ENCODE measurements at regions not wholly inside any gene's neighbourhood (a gene's known extent, or its start where the extent isn't known, plus 50 kb on each side); places are given as distances from the start of the nearest gene placed in this dataset.

GRCh38 chr6:30411515-30412207, 66.7 kb downstream of the RPP21 start:
- POLR2A ChIA-PET = no interaction called here
- Histone ChIP-seq H3K9me3 (peaks cover 5% of the 10 kb centered on the region; the same call in 1 of the 3 replicates), H3K4me1 (no peaks in the 10 kb centered on the region), H3K4me2 (peak overlapping the region; percentile 52; the same call in 2 of the 3 replicates), H3K4me3 (no peak overlapping the region), H3K27ac (no peak overlapping the region)
- ATAC-seq (peak; percentile 74 to 84; a peak in 3 of 6 replicates), DNase-seq (ENCODE audit: low read depth in 1 of 2, low spot score in 1 of 2) (peak in 1 of 2 experiments; percentile 51), FAIRE-seq (no peak)
- CTCF ChIA-PET = interaction anchor here (0.7 to 1.7 kb wide), 5 partner anchors 13 to 174 kb away, joined by 3 to 7 read pairs (median 4); no protein-coding TSS in a partner anchor
- 21% methylated on average over 16 of the region's 17 CpGs for WGBS (ENCODE audit: missing lambda C conversion rate)
- no peak for TF ChIP-seq MAFK (IDR thresholded peaks at IDR 0.05; ENCODE audit: partially characterized antibody)
- no peak for TF ChIP-seq TFCP2L1 (CRISPR knock-in tag; IDR thresholded peaks at IDR 0.05)
- TF ChIP-seq RARB (CRISPR knock-in tag; IDR thresholded peaks at IDR 0.05) = no peak
- TF ChIP-seq RAD21 (conservative IDR thresholded peaks at IDR 0.05 in 1 of 2, IDR thresholded peaks at IDR 0.05 in 1 of 2) = peak in 1 of 2 experiments; percentile 36; a peak in 1 of 5 replicates
- no peak for TF ChIP-seq KDM5A (IDR thresholded peaks at IDR 0.05)
- no peak for TF ChIP-seq MYC (IDR thresholded peaks at IDR 0.05; ENCODE audit: borderline replicate concordance, low read length)
- peak; percentile 55 for TF ChIP-seq CTCF (IDR thresholded peaks at IDR 0.05)

- DNase-seq (ENCODE audit: low read depth in 1 of 2, low spot score in 1 of 2) (no peak), FAIRE-seq (no peak), ATAC-seq (no peak)
- ChIA-PET CTCF (no interaction called here), POLR2A (no interaction called here)
- no peaks in the 10 kb centered on the region for H3K9me3 ChIP-seq
- H3K27ac ChIP-seq = no peak overlapping the region
- WGBS (ENCODE audit: missing lambda C conversion rate) = 54% methylated on average over 7 of the region's 13 CpGs
- H3K4me3 ChIP-seq = no peak overlapping the region
- TF ChIP-seq REST (IDR thresholded peaks at IDR 0.05) = no peak
- TF ChIP-seq CHD2 (IDR thresholded peaks at IDR 0.05; ENCODE audit: low read length, partially characterized antibody) = no peak
- H3K4me2 ChIP-seq = no peak overlapping the region
- no peaks in the 10 kb centered on the region for H3K4me1 ChIP-seq
These were observed 70.9 kb upstream of the HLA-E start for GRCh38 chr6:30418448-30418847.

- Histone ChIP-seq H3K9me3 (0 out of 3 replicates have a peak, but pooled peaks cover 2% of the 10 kb centered on the region), H3K4me3 (no peak overlapping the region), H3K4me2 (no peak overlapping the region), H3K27ac (no peak overlapping the region), H3K4me1 (no peaks in the 10 kb centered on the region)
- ChIA-PET POLR2A (no interaction called here), CTCF (interaction anchor here (2.4 kb wide), 1 partner anchor 13 kb away, joined by 7 read pairs; no protein-coding TSS in a partner anchor)
- no peak for DNase-seq (ENCODE audit: low read depth in 1 of 2, low spot score in 1 of 2)
- TF ChIP-seq NR3C1 (IDR thresholded peaks at IDR 0.05) (no peak), EHF (CRISPR knock-in tag; IDR thresholded peaks at IDR 0.05) (no peak), FOSB (CRISPR knock-in tag; IDR thresholded peaks at IDR 0.05) (no peak), GATA3 (IDR thresholded peaks at IDR 0.05; ENCODE audit: borderline replicate concordance) (no peak), RNF2 (IDR thresholded peaks at IDR 0.05; ENCODE audit: borderline replicate concordance, low read depth) (no peak), NPAS2 (CRISPR knock-in tag; IDR thresholded peaks at IDR 0.05; ENCODE audit: borderline replicate concordance) (no peak), BHLHE40 (IDR thresholded peaks at IDR 0.05; ENCODE audit: low read depth, low read length) (no peak), EHMT2 (IDR thresholded peaks at IDR 0.05; ENCODE audit: low read depth) (no peak), PBX3 (IDR thresholded peaks at IDR 0.05) (no peak), CHD2 (IDR thresholded peaks at IDR 0.05; ENCODE audit: low read length, partially characterized antibody) (no peak), JUN (IDR thresholded peaks at IDR 0.05) (no peak), RFX5 (IDR thresholded peaks at IDR 0.05) (no peak), BCL3 (IDR thresholded peaks at IDR 0.05) (no peak), FOSL2 (IDR thresholded peaks at IDR 0.05) (no peak), FOSL2 (CRISPR knock-in tag; IDR thresholded peaks at IDR 0.05) (no peak), CHD4 (IDR thresholded peaks at IDR 0.05; ENCODE audit: borderline replicate concordance) (no peak), SMC3 (IDR thresholded peaks at IDR 0.05) (no peak), PHF8 (IDR thresholded peaks at IDR 0.05; ENCODE audit: borderline replicate concordance, low read depth) (no peak)
- FAIRE-seq = no peak
- no peak for ATAC-seq
- WGBS (ENCODE audit: missing lambda C conversion rate) = 20% methylated on average over 3 of the region's 3 CpGs
These were observed 64.8 kb upstream of the HLA-E start for GRCh38 chr6:30424549-30424948.
